ENCODE measurements at regions not wholly inside any gene's neighbourhood (a gene's known extent, or its start where the extent isn't known, plus 50 kb on each side); places are given as distances from the start of the nearest gene placed in this dataset.

- ChIA-PET POLR2A (no interaction called here), CTCF (interaction anchor here (1.3 kb wide), 1 partner anchor 22 kb away, joined by 3 read pairs; no protein-coding TSS in a partner anchor)
- TF ChIP-seq BHLHE40 (IDR thresholded peaks at IDR 0.05; ENCODE audit: borderline replicate concordance) (no peak), FOXA1 (IDR thresholded peaks at IDR 0.05) (no peak), FOXK2 (IDR thresholded peaks at IDR 0.05) (no peak), CTBP1 (IDR thresholded peaks at IDR 0.05; ENCODE audit: borderline replicate concordance) (no peak), TARDBP (IDR thresholded peaks at IDR 0.05) (no peak), L3MBTL2 (conservative IDR thresholded peaks at IDR 0.05) (no peak), ELF4 (IDR thresholded peaks at IDR 0.05) (no peak), PKNOX1 (IDR thresholded peaks at IDR 0.05) (no peak), SP1 (IDR thresholded peaks at IDR 0.05) (no peak), LEF1 (IDR thresholded peaks at IDR 0.05; ENCODE audit: borderline replicate concordance) (no peak), FOXM1 (IDR thresholded peaks at IDR 0.05; ENCODE audit: borderline replicate concordance) (no peak), ARNT (IDR thresholded peaks at IDR 0.05) (no peak)
- no peak for DNase-seq (ENCODE audit: extremely low spot score)
Observed at GRCh38 chr1:34663031-34663430, 91.8 kb upstream of the GJB5 start.

DNA sequence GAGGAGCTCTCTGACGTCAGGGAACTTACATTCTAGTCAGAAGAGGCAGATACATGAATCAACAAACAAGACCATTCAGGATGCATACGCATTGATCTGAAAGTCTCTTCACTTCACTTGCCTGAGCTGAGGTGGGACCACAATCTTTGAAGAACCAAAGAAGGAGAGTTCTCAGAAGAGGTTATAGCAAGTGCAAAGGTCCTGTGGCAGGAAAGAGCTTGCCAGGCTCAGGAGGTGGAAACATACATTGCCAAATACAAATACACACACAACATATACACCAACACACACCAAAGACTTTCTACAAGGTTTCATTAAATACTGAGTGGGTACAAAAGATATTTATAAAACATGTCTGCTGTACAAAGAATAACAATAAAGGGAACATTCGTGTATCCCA is 86.8 kb upstream of the GJB5 start:
- CTCF ChIA-PET: interaction anchor here (0.6 kb wide), 1 partner anchor 412 kb away, joined by 5 read pairs; no protein-coding TSS in a partner anchor
- no peak for DNase-seq (ENCODE audit: extremely low spot score)
- POLR2A ChIA-PET: no interaction called here
- no peak for TF ChIP-seq FOXM1 (IDR thresholded peaks at IDR 0.05; ENCODE audit: borderline replicate concordance)
- no peak for TF ChIP-seq ELF4 (IDR thresholded peaks at IDR 0.05)
- no peak for TF ChIP-seq L3MBTL2 (conservative IDR thresholded peaks at IDR 0.05)

- POLR2A ChIA-PET: no interaction called here
- CTCF ChIA-PET: no interaction called here
- no peak for DNase-seq (ENCODE audit: extremely low spot score)
- TF ChIP-seq NFRKB (IDR thresholded peaks at IDR 0.05) (no peak), ZNF384 (IDR thresholded peaks at IDR 0.05) (no peak)
Observed at GRCh38 chr1:34670982-34671381, 83.9 kb upstream of the GJB5 start.

DNA sequence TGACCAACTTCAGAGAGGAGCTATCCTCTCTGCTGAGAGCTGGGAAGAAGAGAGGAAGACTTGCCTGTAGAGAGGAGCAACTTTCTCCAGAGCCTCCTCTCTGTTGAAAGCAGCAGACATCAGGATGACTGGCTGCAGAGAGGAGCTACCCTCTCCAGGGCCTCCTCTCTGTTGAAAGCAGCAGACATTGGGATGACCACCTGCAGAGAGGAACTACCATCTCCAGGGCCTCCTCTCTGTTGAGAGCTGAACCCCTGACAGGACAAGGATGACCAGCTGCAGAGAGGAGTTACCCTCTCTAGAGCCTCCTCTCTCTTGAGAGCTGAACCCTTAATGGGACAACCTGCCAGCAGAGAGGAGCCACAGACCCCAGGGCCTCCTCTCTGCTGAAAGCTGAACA is 83.0 kb upstream of the GJB5 start:
- no peak for DNase-seq (ENCODE audit: extremely low spot score)
- ChIA-PET CTCF (no interaction called here), POLR2A (no interaction called here)
- TF ChIP-seq SP1 (IDR thresholded peaks at IDR 0.05) (no peak), FOXM1 (IDR thresholded peaks at IDR 0.05; ENCODE audit: borderline replicate concordance) (no peak), CTBP1 (IDR thresholded peaks at IDR 0.05; ENCODE audit: borderline replicate concordance) (no peak), PKNOX1 (IDR thresholded peaks at IDR 0.05) (no peak), ELF4 (IDR thresholded peaks at IDR 0.05) (no peak), LEF1 (IDR thresholded peaks at IDR 0.05; ENCODE audit: borderline replicate concordance) (no peak), ARNT (IDR thresholded peaks at IDR 0.05) (no peak), SUZ12 (IDR thresholded peaks at IDR 0.05) (no peak), FOXA1 (IDR thresholded peaks at IDR 0.05) (no peak), ZNF384 (IDR thresholded peaks at IDR 0.05) (no peak), TARDBP (IDR thresholded peaks at IDR 0.05) (no peak), HDGF (IDR thresholded peaks at IDR 0.05; ENCODE audit: borderline replicate concordance) (no peak), L3MBTL2 (conservative IDR thresholded peaks at IDR 0.05) (no peak), FOXK2 (IDR thresholded peaks at IDR 0.05) (no peak), NFRKB (IDR thresholded peaks at IDR 0.05) (no peak), BHLHE40 (IDR thresholded peaks at IDR 0.05; ENCODE audit: borderline replicate concordance) (no peak)

DNA sequence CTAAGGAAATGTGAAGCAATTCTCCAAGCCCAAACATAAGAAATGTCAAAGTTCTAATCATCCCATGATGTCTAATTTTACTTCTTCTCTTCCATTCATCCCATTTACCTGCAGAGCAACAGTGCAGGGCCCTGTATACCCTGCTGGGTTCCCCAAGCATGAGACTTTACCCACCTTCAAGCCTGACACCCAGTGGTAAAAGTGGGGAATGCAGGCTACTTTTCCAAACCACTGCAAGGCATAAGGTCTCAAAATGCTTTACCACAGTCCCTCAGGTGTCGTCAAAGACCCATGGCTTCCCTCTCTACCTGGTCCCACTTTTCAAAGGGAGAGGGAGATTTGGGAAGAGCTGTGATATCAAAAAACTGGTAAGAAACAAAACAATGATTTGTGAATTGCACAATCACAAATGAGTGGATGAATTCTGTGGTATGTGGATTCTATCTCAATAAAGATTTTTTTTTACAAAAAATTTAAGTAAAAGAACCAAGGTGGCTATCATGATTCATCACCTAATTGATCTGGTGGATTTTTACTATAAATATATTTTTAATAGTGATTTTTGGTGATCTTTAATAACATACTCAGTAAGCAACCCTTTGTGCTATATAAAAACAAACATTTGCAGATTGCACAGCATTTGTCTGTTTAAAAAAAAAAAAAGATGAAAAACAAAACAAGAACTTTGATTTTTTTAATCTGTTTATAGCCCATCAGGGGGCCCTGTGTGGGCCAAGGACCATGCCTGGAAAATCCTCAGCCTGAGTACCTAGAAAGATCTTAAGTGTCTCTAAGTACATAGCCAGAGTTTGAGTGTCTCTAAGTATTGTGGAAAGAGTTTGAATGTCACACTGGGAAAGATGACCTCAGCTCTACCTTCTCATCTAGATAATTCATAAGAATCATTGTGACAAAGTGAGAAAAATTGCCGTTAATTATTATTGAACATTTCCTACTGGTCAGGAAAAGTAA is 73.1 kb upstream of the GJB5 start:
- ChIA-PET CTCF (no interaction called here), POLR2A (no interaction called here)
- TF ChIP-seq NFRKB (IDR thresholded peaks at IDR 0.05) (no peak), FOXK2 (IDR thresholded peaks at IDR 0.05) (no peak), FOXA1 (IDR thresholded peaks at IDR 0.05) (no peak), LEF1 (IDR thresholded peaks at IDR 0.05; ENCODE audit: borderline replicate concordance) (no peak), FOXM1 (IDR thresholded peaks at IDR 0.05; ENCODE audit: borderline replicate concordance) (no peak), ARNT (IDR thresholded peaks at IDR 0.05) (no peak), CTBP1 (IDR thresholded peaks at IDR 0.05; ENCODE audit: borderline replicate concordance) (no peak), HDGF (IDR thresholded peaks at IDR 0.05; ENCODE audit: borderline replicate concordance) (no peak), ZNF384 (IDR thresholded peaks at IDR 0.05) (no peak), SP1 (IDR thresholded peaks at IDR 0.05) (no peak), BHLHE40 (IDR thresholded peaks at IDR 0.05; ENCODE audit: borderline replicate concordance) (no peak), TARDBP (IDR thresholded peaks at IDR 0.05) (no peak), L3MBTL2 (conservative IDR thresholded peaks at IDR 0.05) (no peak)
- peak; percentile 64 for DNase-seq (ENCODE audit: extremely low spot score)

GRCh38 chr1:34682452-34683223 is 72.2 kb upstream of the GJB5 start:
- POLR2A ChIA-PET: no interaction called here

More at GRCh38 chr1:34682452-34683223, 72.2 kb upstream of the GJB5 start:
- DNase-seq (ENCODE audit: extremely low spot score): no peak
- CTCF ChIA-PET: no interaction called here
- no peak for TF ChIP-seq SP1 (IDR thresholded peaks at IDR 0.05)
